Chondrocyte (in vitro differentiated cells): ENCODE measurements at regions not wholly inside any gene's neighbourhood (a gene's known extent, or its start where the extent isn't known, plus 50 kb on each side); places are given as distances from the start of the nearest gene placed in this dataset.

Source experiments
- DNase-seq: peaks from one replicate; pipeline ENCODE4 v3.0.0; 2021; ENCODE audit warnings: mixed read lengths, low spot score
- H3K27ac Mint-ChIP-seq: one replicate; pipeline ENCODE4 v1.8.0; 2021; ENCODE audit warnings: mild to moderate bottlenecking, moderate library complexity, mixed read lengths; ENCODE audit not compliant: unreplicated experiment
- H3K27me3 Mint-ChIP-seq: 2 replicates; pipeline ENCODE4 v1.8.0; 2021; ENCODE audit warnings: low read depth, mixed read lengths
- H3K36me3 Mint-ChIP-seq: 2 replicates; pipeline ENCODE4 v1.8.0; 2021; ENCODE audit warnings: low read depth, mixed read lengths
- H3K4me1 Mint-ChIP-seq: 2 replicates; pipeline ENCODE4 v1.8.0; 2021; ENCODE audit warnings: low read depth, mild to moderate bottlenecking, mixed read lengths
- H3K4me3 Mint-ChIP-seq: one replicate; pipeline ENCODE4 v1.8.0; 2021; ENCODE audit warnings: mild to moderate bottlenecking, moderate library complexity, mixed read lengths; ENCODE audit not compliant: unreplicated experiment
- H3K9me3 Mint-ChIP-seq: 2 replicates; pipeline ENCODE4 v1.8.0; 2021; ENCODE audit warnings: low read depth, mixed read lengths
- CTCF ChIP-seq: fragments of 200-600 bp; sonication (generic); IDR thresholded peaks from 2 replicates; pipeline ENCODE4 v1.5.0; 2021; ENCODE audit warnings: antibody characterized with exemption, mild to moderate bottlenecking, moderate library complexity

GRCh38 chr22:44650806-44651205, 51.2 kb upstream of the PRR5 start:
- TF ChIP-seq CTCF, result no peak
- H3K27me3 Mint-ChIP-seq, result peaks cover 8% of the 10 kb centered on the region
- no peaks in the 10 kb centered on the region for H3K4me1 Mint-ChIP-seq
- DNase-seq, result no peak
- no peaks in the 10 kb centered on the region for H3K9me3 Mint-ChIP-seq
- no peak overlapping the region for H3K4me3 Mint-ChIP-seq
- no peaks in the 10 kb centered on the region for H3K36me3 Mint-ChIP-seq
- no peak overlapping the region for H3K27ac Mint-ChIP-seq

DNA sequence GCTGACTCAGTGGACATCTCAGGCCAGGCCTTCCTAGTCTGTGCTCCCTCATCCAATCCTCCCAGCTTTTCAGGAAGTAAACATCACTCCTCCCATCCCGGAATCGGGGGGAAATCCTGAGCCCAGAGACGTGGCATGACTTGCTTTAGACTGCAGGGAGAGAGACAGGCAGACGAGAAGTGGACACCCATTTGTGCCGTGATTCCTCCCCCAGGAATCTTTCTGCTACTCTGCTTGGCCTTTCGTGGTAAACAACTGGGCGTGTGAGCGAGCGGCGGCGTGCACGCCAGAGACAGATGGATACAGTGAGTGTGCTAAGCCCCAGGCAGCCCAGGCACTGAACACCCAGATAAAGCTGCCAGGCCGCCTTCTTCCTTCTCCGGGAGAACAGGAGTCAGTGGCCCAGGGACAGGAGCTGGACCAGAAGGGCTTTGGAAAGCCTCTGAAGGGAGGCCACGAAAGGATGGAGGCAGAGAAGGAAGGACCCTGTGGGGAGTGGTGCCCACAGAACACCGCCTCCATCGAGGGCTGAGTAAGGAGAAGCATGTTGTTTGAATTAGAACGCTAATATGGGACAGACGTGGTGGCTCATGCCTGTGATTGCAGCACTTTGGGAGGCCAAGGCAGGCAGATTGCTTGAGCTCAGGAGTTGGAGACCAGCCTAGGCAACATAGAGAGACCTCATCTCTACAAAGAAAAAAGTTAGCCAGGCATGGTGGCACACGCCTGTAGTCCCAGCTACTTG, 53.0 kb upstream of the PRR5 start:
- peak; percentile 53 for DNase-seq
- Mint-ChIP-seq H3K27me3 (peaks cover 17% of the 10 kb centered on the region), H3K36me3 (no peaks in the 10 kb centered on the region), H3K4me1 (no peaks in the 10 kb centered on the region), H3K27ac (no peak overlapping the region), H3K4me3 (no peak overlapping the region), H3K9me3 (no peaks in the 10 kb centered on the region)
- TF ChIP-seq CTCF, result no peak

GRCh38 chr22:44648085-44648820, 53.8 kb upstream of the PRR5 start:
- peaks cover 19% of the 10 kb centered on the region for H3K27me3 Mint-ChIP-seq
- no peak for TF ChIP-seq CTCF
- peak; percentile 52 for DNase-seq
- H3K9me3 Mint-ChIP-seq, result no peaks in the 10 kb centered on the region
- no peak overlapping the region for H3K4me3 Mint-ChIP-seq
- H3K4me1 Mint-ChIP-seq, result no peaks in the 10 kb centered on the region
- H3K27ac Mint-ChIP-seq, result no peak overlapping the region
- no peaks in the 10 kb centered on the region for H3K36me3 Mint-ChIP-seq

GRCh38 chr22:44647141-44647540, 54.9 kb upstream of the PRR5 start:
- H3K9me3 Mint-ChIP-seq, result no peaks in the 10 kb centered on the region
- no peak for TF ChIP-seq CTCF
- DNase-seq, result no peak
- no peak overlapping the region for H3K27ac Mint-ChIP-seq
- H3K36me3 Mint-ChIP-seq, result no peaks in the 10 kb centered on the region
- H3K27me3 Mint-ChIP-seq, result peaks cover 19% of the 10 kb centered on the region
- H3K4me1 Mint-ChIP-seq, result peaks cover 4% of the 10 kb centered on the region
- H3K4me3 Mint-ChIP-seq, result no peak overlapping the region

GRCh38 chr22:44646668-44647067, 55.3 kb upstream of the PRR5 start:
- no peak overlapping the region for H3K4me3 Mint-ChIP-seq
- H3K4me1 Mint-ChIP-seq, result peaks cover 4% of the 10 kb centered on the region
- TF ChIP-seq CTCF, result no peak
- peaks cover 19% of the 10 kb centered on the region for H3K27me3 Mint-ChIP-seq
- H3K27ac Mint-ChIP-seq, result no peak overlapping the region
- H3K9me3 Mint-ChIP-seq, result no peaks in the 10 kb centered on the region
- no peaks in the 10 kb centered on the region for H3K36me3 Mint-ChIP-seq
- no peak for DNase-seq
